HAP-1 (cell line): ENCODE measurements at regions not wholly inside any gene's neighbourhood (a gene's known extent, or its start where the extent isn't known, plus 50 kb on each side); places are given as distances from the start of the nearest gene placed in this dataset.

Source experiments
- DNase-seq, 2 experiments: peaks; one replicate each; pipeline ENCODE4 v3.0.0-alpha.2; 2016 to 2020; ENCODE audit warnings: low spot score in 2 of 2
- H3K27me3 ChIP-seq: fragments of 250-450 bp; sonication (Bioruptor Pico); 2 replicates; pipeline ENCODE4 v1.5.1; 2020; ENCODE audit warnings: low read depth, mild to moderate bottlenecking, moderate library complexity
- H3K36me3 ChIP-seq: fragments of 250-450 bp; sonication (Bioruptor Pico); replicated peaks from 2 replicates; pipeline ENCODE4 v1.5.1; 2020; ENCODE audit warnings: mild to moderate bottlenecking
- H3K4me1 ChIP-seq: fragments of 250-450 bp; sonication (Bioruptor Pico); 2 replicates; pipeline ENCODE4 v1.5.1; 2020; ENCODE audit warnings: mild to moderate bottlenecking
- H3K4me3 ChIP-seq: fragments of 250-450 bp; sonication (Bioruptor Pico); 2 replicates; pipeline ENCODE4 v1.5.1; 2020; ENCODE audit warnings: mild to moderate bottlenecking, moderate library complexity
- H3K9me3 ChIP-seq: fragments of 250-450 bp; sonication (Bioruptor Pico); 2 replicates; pipeline ENCODE4 v1.5.1; 2020; ENCODE audit warnings: mild to moderate bottlenecking, moderate library complexity
- in situ Hi-C: fragments of 300-500 bp; cut with MboI; formaldehyde crosslinking; loops from 3 replicates; pipeline ENCODE4 v1.14.3; 2020; ENCODE audit warnings: low sequenced_read_pairs, inconsistent platforms, mixed read lengths

DNA sequence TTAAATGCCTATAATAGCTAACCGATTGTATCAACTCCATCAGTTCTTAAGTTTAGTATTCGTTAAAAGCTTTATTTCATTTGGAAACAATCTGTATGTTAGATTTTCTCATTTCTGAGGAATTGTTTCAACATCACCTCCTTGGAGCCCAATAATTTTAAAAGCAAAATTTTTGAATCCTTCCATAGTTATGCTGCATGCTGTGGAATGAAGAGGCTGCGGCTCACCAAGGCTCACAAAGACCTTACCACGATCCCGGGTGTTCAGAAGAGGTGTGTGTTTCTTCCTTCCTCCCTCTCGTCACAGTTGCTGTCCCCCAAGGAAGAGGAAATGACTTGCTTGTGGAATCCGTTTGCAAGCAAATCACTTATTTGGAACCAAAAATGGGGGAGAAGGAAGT is 143.8 kb downstream of the FGF1 start:
- no peaks in the 10 kb centered on the region for H3K9me3 ChIP-seq
- DNase-seq, result no peak
- peaks cover 10% of the 10 kb centered on the region for H3K27me3 ChIP-seq
- H3K4me3 ChIP-seq, result no peak overlapping the region
- no peaks in the 10 kb centered on the region for H3K36me3 ChIP-seq
- in situ Hi-C loops, result loop anchor here (25.0 kb wide), 1 partner anchor 555 kb away; no protein-coding TSS in a partner anchor
- H3K4me1 ChIP-seq, result no peaks in the 10 kb centered on the region

DNA sequence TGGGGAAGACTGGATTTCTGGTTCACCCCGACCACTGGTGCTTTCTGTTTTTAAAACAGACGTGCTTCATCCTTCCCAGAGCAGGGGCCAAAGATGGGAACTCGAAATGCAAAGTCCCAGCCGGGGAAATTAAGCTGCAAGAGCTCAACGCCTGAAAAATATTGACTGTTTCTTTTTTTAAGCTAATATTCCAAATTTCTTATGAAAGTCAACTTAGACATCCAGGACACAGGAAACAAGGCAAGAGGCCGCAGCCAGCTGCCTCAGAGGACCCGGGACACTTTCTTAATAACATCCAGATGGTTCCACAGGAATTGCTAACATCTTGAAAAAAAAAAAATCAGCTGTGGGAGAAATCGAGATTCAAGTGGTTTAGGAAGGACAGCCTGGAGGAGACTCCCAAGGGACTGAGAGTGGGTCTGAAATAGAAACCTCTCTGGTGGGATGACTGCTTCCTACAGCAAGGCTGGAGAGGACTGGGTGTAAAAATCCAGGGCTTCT is 144.9 kb downstream of the FGF1 start:
- Histone ChIP-seq H3K4me1 (no peaks in the 10 kb centered on the region), H3K4me3 (no peak overlapping the region), H3K36me3 (no peaks in the 10 kb centered on the region), H3K27me3 (peaks cover 10% of the 10 kb centered on the region), H3K9me3 (no peaks in the 10 kb centered on the region)
- DNase-seq, result no peak
- in situ Hi-C loops, result loop anchor here (25.0 kb wide), 1 partner anchor 554 kb away; no protein-coding TSS in a partner anchor

DNA sequence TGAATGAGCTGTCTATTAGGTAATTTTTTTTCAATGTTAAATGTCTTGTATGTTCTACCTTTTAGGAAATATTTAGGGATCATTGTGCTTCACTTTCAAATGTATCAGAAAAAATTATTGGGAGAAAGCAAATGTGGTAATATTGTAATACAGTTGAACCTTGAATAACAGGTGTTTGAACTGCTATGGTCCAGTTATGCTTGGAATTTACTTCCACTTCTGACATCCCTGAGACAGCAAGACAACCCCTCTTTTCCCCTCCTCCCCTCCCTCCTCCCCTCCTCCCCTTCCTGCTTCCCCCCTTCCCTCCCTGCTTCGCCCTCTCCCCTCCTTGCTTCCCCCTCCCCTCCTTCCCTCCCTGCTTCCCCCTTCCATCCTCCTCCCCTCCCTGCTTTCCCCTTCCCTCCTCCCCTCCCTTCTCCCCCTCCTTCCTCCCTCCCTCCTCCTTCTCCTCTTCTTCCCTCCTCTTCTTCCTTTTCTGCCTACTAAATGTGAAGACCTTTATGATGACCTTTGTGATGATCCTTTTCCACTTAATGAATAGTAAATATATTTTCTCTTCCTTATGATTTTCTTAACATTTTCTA is 146.6 kb downstream of the FGF1 start:
- Histone ChIP-seq H3K4me1 (no peaks in the 10 kb centered on the region), H3K27me3 (peaks cover 10% of the 10 kb centered on the region), H3K4me3 (no peak overlapping the region), H3K9me3 (no peaks in the 10 kb centered on the region), H3K36me3 (no peaks in the 10 kb centered on the region)
- no peak for DNase-seq
- in situ Hi-C loops, result loop anchor here (25.0 kb wide), 1 partner anchor 552 kb away; no protein-coding TSS in a partner anchor

DNA sequence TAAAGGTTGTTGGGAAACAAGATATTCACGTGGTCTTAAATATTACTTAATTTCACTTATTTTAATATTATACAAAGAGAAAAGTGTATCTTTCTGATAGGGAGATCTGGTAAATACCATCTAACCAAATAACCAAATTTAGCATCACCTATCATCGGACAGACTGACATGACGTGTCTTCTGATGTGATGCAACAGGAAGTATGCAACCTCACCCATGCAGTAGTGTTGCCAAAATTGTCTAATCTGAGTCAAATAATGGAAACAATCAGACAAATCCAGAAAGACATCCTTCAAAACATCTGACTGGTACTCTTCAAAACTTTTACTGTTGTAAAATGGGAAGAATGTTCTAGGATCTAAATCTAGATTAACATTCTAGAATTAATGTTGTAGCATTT is 148.0 kb downstream of the FGF1 start:
- in situ Hi-C loops, result loop anchor here (25.0 kb wide), 1 partner anchor 551 kb away; no protein-coding TSS in a partner anchor
- no peak for DNase-seq
- no peak overlapping the region for H3K4me3 ChIP-seq
- H3K36me3 ChIP-seq, result no peaks in the 10 kb centered on the region
- no peaks in the 10 kb centered on the region for H3K4me1 ChIP-seq
- H3K9me3 ChIP-seq, result no peaks in the 10 kb centered on the region
- no peaks in the 10 kb centered on the region; the same call in none of the 2 replicates for H3K27me3 ChIP-seq

DNA sequence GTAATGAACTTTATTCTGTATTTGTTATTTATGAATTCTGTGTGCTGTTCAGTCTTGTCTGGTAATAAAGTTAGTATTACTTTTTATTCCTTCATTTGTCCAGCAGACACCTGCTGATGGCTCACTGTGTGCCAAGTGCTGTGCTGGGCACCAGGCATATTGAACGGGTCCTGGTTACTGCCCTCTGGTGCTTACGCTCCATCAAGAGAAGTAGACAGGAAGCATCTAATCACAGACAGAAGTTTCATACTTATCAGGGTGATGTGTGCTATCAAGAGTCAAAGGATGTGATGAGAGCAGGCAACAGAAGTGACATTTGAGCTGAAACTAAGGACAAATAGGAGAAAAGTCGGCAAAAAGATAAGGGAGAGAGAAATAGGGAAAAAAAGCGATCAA is 153.1 kb downstream of the FGF1 start:
- Histone ChIP-seq H3K4me1 (no peaks in the 10 kb centered on the region), H3K36me3 (no peaks in the 10 kb centered on the region), H3K4me3 (no peak overlapping the region), H3K27me3 (peaks cover under 1% of the 10 kb centered on the region; the same call in 1 of the 2 replicates), H3K9me3 (no peaks in the 10 kb centered on the region)
- no peak for DNase-seq
- in situ Hi-C loops, result loop anchor here (25.0 kb wide), 1 partner anchor 545 kb away; no protein-coding TSS in a partner anchor

DNA sequence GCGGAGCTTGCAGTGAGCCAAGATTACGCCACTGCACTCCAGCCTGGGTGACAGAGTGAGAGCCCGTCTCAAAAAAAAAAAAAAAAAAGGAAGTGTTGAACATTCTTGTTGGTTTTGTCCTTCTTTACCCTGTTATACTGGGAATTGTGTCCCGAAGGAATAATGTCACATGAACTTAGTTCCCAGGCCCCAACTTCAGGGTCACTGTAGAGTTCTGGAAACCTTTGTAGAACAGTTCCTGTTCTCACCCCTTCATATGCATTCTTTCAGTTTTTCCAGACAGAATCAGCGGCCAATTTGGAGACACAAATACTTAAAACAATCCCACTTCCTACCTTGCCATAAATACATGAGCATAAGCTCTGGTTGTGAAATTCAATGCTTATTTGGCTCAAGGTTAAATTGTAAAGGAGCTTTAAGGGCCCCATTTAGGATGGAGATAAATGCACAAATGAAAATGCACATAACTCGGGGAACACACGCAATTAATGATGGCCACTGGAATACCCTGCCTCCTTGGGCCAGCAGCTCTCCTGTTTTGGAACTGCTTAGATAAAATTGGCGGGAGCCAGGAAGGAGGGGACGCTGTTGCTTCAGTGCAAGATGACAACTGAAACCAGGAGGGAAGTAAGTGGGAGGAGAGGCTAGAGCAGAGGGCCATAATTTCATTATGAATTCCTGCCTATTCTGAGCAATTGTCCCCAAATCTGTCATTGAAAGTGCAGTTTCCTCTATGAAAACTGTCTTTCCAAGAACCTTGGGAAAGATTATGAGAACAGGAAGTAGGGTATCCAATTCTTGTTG is 153.7 kb downstream of the FGF1 start:
- no peak for DNase-seq
- Histone ChIP-seq H3K9me3 (no peaks in the 10 kb centered on the region), H3K4me1 (no peaks in the 10 kb centered on the region), H3K27me3 (peaks cover 3% of the 10 kb centered on the region; the same call in 1 of the 2 replicates), H3K36me3 (no peaks in the 10 kb centered on the region), H3K4me3 (no peak overlapping the region)
- in situ Hi-C loops, result loop anchor here (25.0 kb wide), 1 partner anchor 545 kb away; no protein-coding TSS in a partner anchor

DNA sequence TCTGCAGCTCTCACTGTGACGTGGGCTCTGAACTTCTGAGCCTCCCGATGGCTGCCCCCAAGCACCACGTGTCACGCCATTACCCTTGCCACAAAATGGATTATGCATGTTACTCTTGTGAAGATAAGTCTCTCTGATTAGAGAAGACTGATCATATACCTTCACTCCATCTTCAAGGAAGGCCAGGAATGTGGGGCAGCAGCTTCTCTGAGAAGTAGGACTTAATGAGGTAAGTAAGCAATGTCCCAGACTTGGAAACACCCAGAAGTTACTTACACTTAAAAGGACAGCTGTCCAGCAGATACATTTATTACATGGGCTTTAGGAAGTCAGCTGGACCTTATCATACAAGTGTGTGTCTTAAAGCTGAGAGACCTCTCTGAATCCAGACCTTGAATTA is 155.0 kb downstream of the FGF1 start:
- no peaks in the 10 kb centered on the region for H3K36me3 ChIP-seq
- no peaks in the 10 kb centered on the region for H3K9me3 ChIP-seq
- H3K4me3 ChIP-seq, result no peak overlapping the region
- H3K27me3 ChIP-seq, result peaks cover 7% of the 10 kb centered on the region
- DNase-seq, result no peak
- in situ Hi-C loops, result loop anchor here (25.0 kb wide), 1 partner anchor 544 kb away; no protein-coding TSS in a partner anchor
- H3K4me1 ChIP-seq, result no peaks in the 10 kb centered on the region

DNA sequence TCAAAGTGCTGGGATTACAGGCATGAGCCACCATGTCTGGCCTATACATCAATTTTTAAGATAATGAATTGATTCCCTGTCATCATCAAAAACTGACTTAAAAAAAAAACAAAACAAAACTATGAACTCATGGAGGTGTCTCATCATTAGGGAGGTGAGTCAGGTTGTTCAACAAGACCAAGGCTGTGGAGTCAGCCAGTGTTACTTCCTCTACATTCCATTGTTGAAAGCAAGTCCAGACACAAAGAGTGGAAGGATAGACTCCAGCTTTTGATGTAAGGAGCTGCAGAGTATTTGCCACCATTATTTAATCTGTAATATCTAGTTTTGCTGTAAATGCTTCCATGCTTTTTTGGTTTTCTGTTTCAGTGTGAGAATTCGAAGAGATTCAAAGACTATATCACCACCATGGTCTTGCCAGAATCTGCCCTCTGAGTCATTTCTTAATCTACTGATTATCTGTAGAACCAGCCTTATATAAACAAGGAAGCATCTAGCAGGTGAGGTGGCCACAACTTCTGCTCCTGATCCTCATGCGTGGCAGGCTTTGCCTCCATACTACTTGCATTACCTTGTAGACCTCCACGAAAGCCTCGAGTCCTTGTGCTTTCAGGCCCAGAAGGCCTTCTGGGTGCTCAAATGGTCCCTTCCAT is 156.1 kb downstream of the FGF1 start:
- in situ Hi-C loops, result loop anchor here (25.0 kb wide), 1 partner anchor 542 kb away; no protein-coding TSS in a partner anchor
- Histone ChIP-seq H3K27me3 (peaks cover 12% of the 10 kb centered on the region), H3K4me3 (no peak overlapping the region), H3K4me1 (no peaks in the 10 kb centered on the region), H3K36me3 (no peaks in the 10 kb centered on the region), H3K9me3 (no peaks in the 10 kb centered on the region)
- no peak for DNase-seq

DNA sequence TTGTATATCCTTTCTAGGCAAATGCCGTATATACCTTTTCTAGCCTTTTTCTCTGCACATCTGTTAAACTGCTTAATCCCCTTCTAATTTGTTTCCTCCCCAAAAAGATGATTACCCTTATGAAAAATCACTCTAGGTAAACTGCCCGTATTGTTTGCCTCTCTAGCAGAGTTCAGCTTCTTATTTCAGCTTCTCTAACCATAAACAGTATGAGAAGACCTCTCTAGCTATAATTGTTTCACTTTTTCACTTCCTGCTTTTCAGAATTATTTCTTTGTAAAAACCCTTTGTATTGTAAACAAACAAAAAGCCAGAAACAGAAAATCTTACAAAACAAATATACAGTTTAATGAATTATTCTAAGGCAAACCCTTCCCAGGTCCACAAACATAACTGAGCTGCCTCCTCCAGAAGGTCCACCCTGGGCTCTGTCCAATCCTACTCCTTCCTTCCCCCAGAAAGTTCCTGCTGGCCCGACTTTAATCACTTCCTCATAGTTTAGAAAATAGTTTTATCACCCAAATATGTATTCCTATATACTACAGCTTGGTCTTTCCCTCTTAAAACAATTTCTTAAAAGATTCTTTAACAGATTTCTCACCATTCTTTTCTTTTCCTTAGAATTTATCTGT is 158.1 kb downstream of the FGF1 start:
- in situ Hi-C loops, result loop anchor here (25.0 kb wide), 1 partner anchor 540 kb away; no protein-coding TSS in a partner anchor
- no peak overlapping the region for H3K4me3 ChIP-seq
- peaks cover 12% of the 10 kb centered on the region for H3K27me3 ChIP-seq
- H3K36me3 ChIP-seq, result no peaks in the 10 kb centered on the region
- H3K9me3 ChIP-seq, result no peaks in the 10 kb centered on the region
- no peak for DNase-seq
- no peaks in the 10 kb centered on the region for H3K4me1 ChIP-seq

DNA sequence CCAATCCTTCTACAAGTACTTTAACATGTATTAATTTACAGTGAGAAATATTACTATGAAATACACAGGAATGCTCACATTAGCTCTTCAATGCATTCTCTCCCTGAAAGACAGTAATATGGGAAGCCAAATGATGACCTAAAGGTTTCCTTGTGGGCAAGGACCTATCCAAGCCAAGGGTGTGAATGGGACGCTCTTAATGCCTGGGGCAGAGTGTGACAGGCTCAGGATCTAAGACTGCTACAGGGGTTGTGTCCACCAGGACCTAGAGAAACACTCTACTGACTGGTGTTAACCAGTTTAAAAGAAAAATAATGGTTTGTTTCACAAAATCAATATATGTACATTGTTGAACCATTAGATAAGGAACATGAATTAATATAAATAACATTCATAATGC is 158.7 kb downstream of the FGF1 start:
- H3K4me1 ChIP-seq, result no peaks in the 10 kb centered on the region
- no peak overlapping the region for H3K4me3 ChIP-seq
- no peak for DNase-seq
- in situ Hi-C loops, result loop anchor here (25.0 kb wide), 1 partner anchor 540 kb away; no protein-coding TSS in a partner anchor
- no peaks in the 10 kb centered on the region for H3K9me3 ChIP-seq
- H3K27me3 ChIP-seq, result peaks cover 12% of the 10 kb centered on the region
- no peaks in the 10 kb centered on the region for H3K36me3 ChIP-seq

DNA sequence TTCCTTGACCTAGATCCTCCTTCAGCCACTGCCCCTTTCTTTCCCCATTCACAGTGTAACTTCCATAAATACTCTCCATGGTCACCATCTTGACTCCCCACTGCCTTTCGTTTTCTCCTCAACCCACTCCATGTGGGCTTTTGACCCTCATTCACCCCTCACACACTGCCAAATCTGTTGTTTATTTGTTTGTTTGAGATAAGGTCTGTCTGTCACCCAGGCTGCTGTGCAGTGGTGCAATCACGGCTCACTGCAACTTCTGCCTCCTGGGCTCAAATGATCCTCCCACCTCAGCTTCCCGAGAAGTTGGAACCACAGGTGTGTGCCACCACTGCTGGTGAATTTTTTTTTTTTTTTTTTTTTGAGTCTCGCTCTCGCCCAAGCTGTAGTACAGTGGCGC is 162.9 kb downstream of the FGF1 start:
- H3K36me3 ChIP-seq, result no peaks in the 10 kb centered on the region

DNA sequence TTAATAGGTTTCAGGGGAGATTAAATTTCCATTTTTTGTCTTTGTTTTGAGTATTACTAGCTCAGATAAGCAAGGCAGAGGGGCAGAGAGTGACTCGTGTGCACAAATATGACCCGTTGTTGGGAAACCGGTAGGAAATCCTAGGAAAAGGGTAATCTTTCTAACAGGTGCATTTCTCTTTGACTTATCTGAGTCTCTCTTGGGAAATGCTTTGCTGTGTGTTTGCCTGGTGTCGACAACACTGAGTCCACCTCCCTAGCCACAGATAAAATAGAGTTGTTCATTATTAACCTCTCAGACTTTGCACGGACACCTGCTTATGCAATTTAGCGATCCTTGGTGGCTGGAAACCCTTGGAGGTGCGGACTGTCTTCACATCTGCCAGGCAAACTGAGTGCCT is 164.2 kb downstream of the FGF1 start:
- Histone ChIP-seq H3K27me3 (peaks cover 8% of the 10 kb centered on the region), H3K4me3 (no peak overlapping the region), H3K4me1 (no peaks in the 10 kb centered on the region), H3K9me3 (no peaks in the 10 kb centered on the region), H3K36me3 (no peaks in the 10 kb centered on the region)
- no peak for DNase-seq
- in situ Hi-C loops, result no loop called here

More for the DNA sequence above, 162.9 kb downstream of the FGF1 start:
- peaks cover 12% of the 10 kb centered on the region for H3K27me3 ChIP-seq
- in situ Hi-C loops, result no loop called here
- no peak overlapping the region for H3K4me3 ChIP-seq
- no peaks in the 10 kb centered on the region for H3K4me1 ChIP-seq
- H3K9me3 ChIP-seq, result no peaks in the 10 kb centered on the region
- no peak for DNase-seq

DNA sequence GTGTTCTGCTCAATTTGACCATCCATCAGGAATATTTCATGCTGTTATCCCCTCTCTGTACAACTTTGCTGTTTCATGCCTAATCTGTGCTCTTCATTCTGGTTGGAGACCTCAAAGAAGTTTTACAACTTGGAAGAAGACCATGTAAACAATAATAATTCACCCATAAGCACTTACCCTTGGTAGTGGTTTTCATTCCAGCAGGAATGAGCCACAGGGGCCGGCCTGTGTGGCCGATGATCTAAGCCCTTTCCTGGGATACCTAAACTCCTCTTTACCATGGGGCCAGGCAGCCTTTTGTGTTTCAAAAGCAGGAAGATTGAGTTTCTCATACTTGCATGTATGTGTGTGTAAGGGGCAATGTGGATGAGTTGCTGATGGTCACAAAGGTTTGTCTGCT is 165.0 kb downstream of the FGF1 start:
- in situ Hi-C loops, result no loop called here
- Histone ChIP-seq H3K36me3 (no peaks in the 10 kb centered on the region), H3K4me3 (no peak overlapping the region), H3K4me1 (no peaks in the 10 kb centered on the region), H3K27me3 (peaks cover 6% of the 10 kb centered on the region), H3K9me3 (no peaks in the 10 kb centered on the region)
- no peak for DNase-seq
